ENCODE measurements at regions not wholly inside any gene's neighbourhood (a gene's known extent, or its start where the extent isn't known, plus 50 kb on each side); places are given as distances from the start of the nearest gene placed in this dataset.

DNA sequence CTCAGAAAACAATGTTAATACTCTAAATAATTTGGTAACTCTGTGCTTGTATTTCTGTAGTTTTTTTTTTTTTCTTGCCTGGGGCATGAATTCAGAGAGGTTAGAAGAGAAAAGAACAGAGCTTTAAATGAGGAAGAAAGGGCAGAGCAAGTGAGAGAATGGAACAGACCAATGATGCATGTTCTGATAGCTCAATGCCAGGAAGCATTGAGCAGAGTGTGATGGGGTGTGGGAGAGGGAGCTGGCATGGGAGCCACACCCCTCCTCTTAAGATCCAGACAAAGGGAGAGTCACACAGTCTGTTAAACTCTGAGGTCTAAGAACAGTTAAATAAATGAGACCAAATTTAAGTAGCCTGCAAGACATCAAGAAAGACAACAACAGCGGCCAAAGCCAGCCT, 538.6 kb downstream of the TUSC7 start:
- TF ChIP-seq, protein P1, sequence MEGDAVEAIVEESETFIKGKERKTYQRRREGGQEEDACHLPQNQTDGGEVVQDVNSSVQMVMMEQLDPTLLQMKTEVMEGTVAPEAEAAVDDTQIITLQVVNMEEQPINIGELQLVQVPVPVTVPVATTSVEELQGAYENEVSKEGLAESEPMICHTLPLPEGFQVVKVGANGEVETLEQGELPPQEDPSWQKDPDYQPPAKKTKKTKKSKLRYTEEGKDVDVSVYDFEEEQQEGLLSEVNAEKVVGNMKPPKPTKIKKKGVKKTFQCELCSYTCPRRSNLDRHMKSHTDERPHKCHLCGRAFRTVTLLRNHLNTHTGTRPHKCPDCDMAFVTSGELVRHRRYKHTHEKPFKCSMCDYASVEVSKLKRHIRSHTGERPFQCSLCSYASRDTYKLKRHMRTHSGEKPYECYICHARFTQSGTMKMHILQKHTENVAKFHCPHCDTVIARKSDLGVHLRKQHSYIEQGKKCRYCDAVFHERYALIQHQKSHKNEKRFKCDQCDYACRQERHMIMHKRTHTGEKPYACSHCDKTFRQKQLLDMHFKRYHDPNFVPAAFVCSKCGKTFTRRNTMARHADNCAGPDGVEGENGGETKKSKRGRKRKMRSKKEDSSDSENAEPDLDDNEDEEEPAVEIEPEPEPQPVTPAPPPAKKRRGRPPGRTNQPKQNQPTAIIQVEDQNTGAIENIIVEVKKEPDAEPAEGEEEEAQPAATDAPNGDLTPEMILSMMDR (IDR thresholded peaks at IDR 0.05 in 4 of 5, conservative IDR thresholded peaks at IDR 0.05 in 1 of 5): no peak
- no peak for TF ChIP-seq POLR2A (IDR thresholded peaks at IDR 0.05)

Data from gastrocnemius medialis (tissue), 4 donors.